ENCODE measurements at regions not wholly inside any gene's neighbourhood (a gene's known extent, or its start where the extent isn't known, plus 50 kb on each side); places are given as distances from the start of the nearest gene placed in this dataset.

- Histone ChIP-seq H3K9me3 (ENCODE audit: control extremely low read depth in 1 of 5, control insufficient read depth in 4 of 5, insufficient read depth in 2 of 5, low read depth in 1 of 5, low read length in 4 of 5) (peaks cover 0 to 1% (median 0%) of the 10 kb centered on the region in 5 experiments), H3K4me1 (ENCODE audit: control extremely low read depth in 1 of 4, control insufficient read depth in 4 of 4, insufficient read depth in 4 of 4, low read length in 3 of 4) (no peaks in the 10 kb centered on the region), H3K27ac (ENCODE audit: insufficient read depth in 1 of 2, low read depth in 1 of 2, low read length in 2 of 2, poor library complexity in 1 of 2, severe bottlenecking in 2 of 2) (no peak overlapping the region), H3K36me3 (ENCODE audit: control insufficient read depth in 4 of 4, insufficient read depth in 4 of 4, low read length in 3 of 4) (no peaks in the 10 kb centered on the region), H3K27me3 (replicated peaks in 2 of 5; ENCODE audit: control insufficient read depth in 4 of 5, insufficient read depth in 5 of 5, low read length in 4 of 5) (peaks cover 0 to 7% (median 4%) of the 10 kb centered on the region in 5 experiments), H3K4me3 (ENCODE audit: control insufficient read depth in 1 of 7, extremely low read depth in 1 of 7, insufficient read depth in 4 of 7, low read depth in 2 of 7, low read length in 6 of 7) (no peak overlapping the region)
- POLR2A ChIA-PET: no interaction called here
- DNase-seq: no peak
- WGBS (ENCODE audit: insufficient coverage): 96% methylated on average over 5 of the region's 6 CpGs
- CTCF ChIA-PET: no interaction called here
These were observed 571.5 kb upstream of the CDH4 start for GRCh38 chr20:60680554-60680953.

DNA sequence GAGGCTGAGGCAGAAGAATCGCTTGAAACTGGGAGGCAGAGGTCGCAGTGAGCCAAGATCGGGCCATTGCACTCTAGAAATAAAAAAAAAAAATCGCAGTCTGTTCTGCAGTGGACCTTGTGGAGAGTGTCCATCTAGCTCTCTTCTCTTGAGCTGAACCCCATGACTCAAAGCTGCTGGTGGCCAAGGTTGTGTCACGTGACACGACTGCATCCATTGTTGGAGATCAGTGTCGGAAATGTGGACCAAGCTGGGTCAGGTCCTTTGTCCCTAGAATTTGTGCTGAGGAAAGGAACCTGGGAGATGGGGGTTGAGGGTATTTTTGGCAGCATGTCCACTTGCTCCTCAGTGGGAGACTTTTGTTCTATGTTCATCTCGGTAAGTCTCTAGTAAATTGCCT is 564.8 kb upstream of the CDH4 start:
- Histone ChIP-seq H3K36me3 (ENCODE audit: control insufficient read depth in 4 of 4, insufficient read depth in 4 of 4, low read length in 3 of 4) (no peaks in the 10 kb centered on the region), H3K4me3 (ENCODE audit: control insufficient read depth in 1 of 7, extremely low read depth in 1 of 7, insufficient read depth in 4 of 7, low read depth in 2 of 7, low read length in 6 of 7) (no peak overlapping the region), H3K27ac (ENCODE audit: insufficient read depth in 1 of 2, low read depth in 1 of 2, low read length in 2 of 2, poor library complexity in 1 of 2, severe bottlenecking in 2 of 2) (no peak overlapping the region), H3K4me1 (ENCODE audit: control extremely low read depth in 1 of 4, control insufficient read depth in 4 of 4, insufficient read depth in 4 of 4, low read length in 3 of 4) (no peaks in the 10 kb centered on the region), H3K9me3 (ENCODE audit: control extremely low read depth in 1 of 5, control insufficient read depth in 4 of 5, insufficient read depth in 2 of 5, low read depth in 1 of 5, low read length in 4 of 5) (no peaks in the 10 kb centered on the region), H3K27me3 (replicated peaks in 2 of 5; ENCODE audit: control insufficient read depth in 4 of 5, insufficient read depth in 5 of 5, low read length in 4 of 5) (peaks cover 0 to 4% (median 0%) of the 10 kb centered on the region in 5 experiments)
- ChIA-PET CTCF (no interaction called here), POLR2A (no interaction called here)
- no peak for DNase-seq
- WGBS (ENCODE audit: insufficient coverage): 100% methylated on average over 4 of the region's 8 CpGs

DNA sequence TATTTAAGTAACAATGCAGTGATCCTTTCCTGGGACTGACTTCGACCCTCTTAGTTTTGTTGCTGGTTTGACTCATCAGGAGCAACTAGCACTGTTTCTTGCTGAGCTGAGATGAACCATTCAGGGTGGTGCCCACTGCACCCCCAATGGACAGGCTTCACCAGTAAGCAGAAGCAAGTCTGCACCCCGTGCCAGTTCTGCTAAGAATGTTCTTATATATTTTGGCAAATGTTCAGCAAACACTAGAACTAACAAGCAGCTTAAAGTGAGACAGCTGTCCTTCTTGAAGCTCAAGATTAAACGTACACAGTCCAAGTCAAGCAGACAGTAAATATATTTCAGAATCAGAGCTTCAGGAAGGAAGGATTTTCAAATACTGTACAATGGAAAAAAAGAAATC is 561.3 kb upstream of the CDH4 start:
- H3K27me3 ChIP-seq (replicated peaks in 2 of 5; ENCODE audit: control insufficient read depth in 4 of 5, insufficient read depth in 5 of 5, low read length in 4 of 5): peaks cover 0 to 9% (median 2%) of the 10 kb centered on the region in 5 experiments
- peaks cover 0 to 6% (median 0%) of the 10 kb centered on the region in 4 experiments for H3K4me1 ChIP-seq (ENCODE audit: control extremely low read depth in 1 of 4, control insufficient read depth in 4 of 4, insufficient read depth in 4 of 4, low read length in 3 of 4)
- WGBS (ENCODE audit: insufficient coverage): 100% methylated on average over 1 of the region's 3 CpGs
- ChIA-PET POLR2A (no interaction called here), CTCF (no interaction called here)
- no peak overlapping the region for H3K27ac ChIP-seq (ENCODE audit: insufficient read depth in 1 of 2, low read depth in 1 of 2, low read length in 2 of 2, poor library complexity in 1 of 2, severe bottlenecking in 2 of 2)
- no peaks in the 10 kb centered on the region for H3K36me3 ChIP-seq (ENCODE audit: control insufficient read depth in 4 of 4, insufficient read depth in 4 of 4, low read length in 3 of 4)
- H3K9me3 ChIP-seq (ENCODE audit: control extremely low read depth in 1 of 5, control insufficient read depth in 4 of 5, insufficient read depth in 2 of 5, low read depth in 1 of 5, low read length in 4 of 5): no peaks in the 10 kb centered on the region
- no peak overlapping the region for H3K4me3 ChIP-seq (ENCODE audit: control insufficient read depth in 1 of 7, extremely low read depth in 1 of 7, insufficient read depth in 4 of 7, low read depth in 2 of 7, low read length in 6 of 7)
- no peak for DNase-seq

DNA sequence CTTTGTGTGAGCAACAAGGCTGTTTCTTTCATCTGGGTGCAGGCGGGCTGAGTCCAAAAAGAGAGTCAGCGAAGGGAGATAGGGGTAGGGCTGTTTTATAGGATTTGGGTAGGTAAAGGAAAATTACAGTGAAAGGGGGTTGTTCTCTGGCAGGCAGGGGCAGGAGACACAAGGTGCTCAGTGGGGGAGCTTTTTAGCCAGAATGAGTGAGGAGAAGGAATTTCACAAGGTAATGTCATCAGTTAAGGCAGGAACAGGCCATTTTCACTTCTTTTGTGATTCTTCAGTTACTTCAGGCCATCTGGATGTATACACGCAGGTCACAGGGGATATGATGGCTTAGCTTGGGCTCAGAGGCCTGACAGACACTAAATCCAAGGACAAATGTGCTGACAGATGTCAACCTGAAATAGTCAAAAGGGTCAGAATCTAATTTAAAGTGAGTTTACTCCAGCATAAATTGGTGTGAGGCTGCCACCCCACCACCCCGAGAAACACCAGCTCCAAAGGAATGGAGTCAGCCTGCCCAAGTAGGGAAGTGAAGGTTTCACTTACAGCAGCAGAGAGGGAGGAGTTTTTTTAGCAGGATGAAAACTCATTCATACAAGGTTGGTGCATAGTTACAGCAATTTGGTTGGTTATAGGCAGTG is 560.0 kb upstream of the CDH4 start:
- Histone ChIP-seq H3K27ac (ENCODE audit: insufficient read depth in 1 of 2, low read depth in 1 of 2, low read length in 2 of 2, poor library complexity in 1 of 2, severe bottlenecking in 2 of 2) (no peak overlapping the region), H3K4me1 (ENCODE audit: control extremely low read depth in 1 of 4, control insufficient read depth in 4 of 4, insufficient read depth in 4 of 4, low read length in 3 of 4) (peaks cover 0 to 6% (median 0%) of the 10 kb centered on the region in 4 experiments), H3K36me3 (ENCODE audit: control insufficient read depth in 4 of 4, insufficient read depth in 4 of 4, low read length in 3 of 4) (no peaks in the 10 kb centered on the region), H3K27me3 (replicated peaks in 2 of 5; ENCODE audit: control insufficient read depth in 4 of 5, insufficient read depth in 5 of 5, low read length in 4 of 5) (peaks cover 0 to 9% (median 2%) of the 10 kb centered on the region in 5 experiments), H3K9me3 (ENCODE audit: control extremely low read depth in 1 of 5, control insufficient read depth in 4 of 5, insufficient read depth in 2 of 5, low read depth in 1 of 5, low read length in 4 of 5) (peaks cover 0 to under 1% (median 0%) of the 10 kb centered on the region in 5 experiments), H3K4me3 (ENCODE audit: control insufficient read depth in 1 of 7, extremely low read depth in 1 of 7, insufficient read depth in 4 of 7, low read depth in 2 of 7, low read length in 6 of 7) (no peak overlapping the region)
- ChIA-PET POLR2A (no interaction called here), CTCF (no interaction called here)
- no peak for DNase-seq
- 61% methylated on average over 3 of the region's 4 CpGs for WGBS (ENCODE audit: insufficient coverage)

GRCh38 chr20:60693496-60694133 is 558.4 kb upstream of the CDH4 start:
- CTCF ChIA-PET: no interaction called here
- H3K27ac ChIP-seq (ENCODE audit: insufficient read depth in 1 of 2, low read depth in 1 of 2, low read length in 2 of 2, poor library complexity in 1 of 2, severe bottlenecking in 2 of 2): no peak overlapping the region
- peaks cover 0 to 6% (median 0%) of the 10 kb centered on the region in 4 experiments for H3K4me1 ChIP-seq (ENCODE audit: control extremely low read depth in 1 of 4, control insufficient read depth in 4 of 4, insufficient read depth in 4 of 4, low read length in 3 of 4)
- no peak for DNase-seq
- POLR2A ChIA-PET: no interaction called here
- H3K9me3 ChIP-seq (ENCODE audit: control extremely low read depth in 1 of 5, control insufficient read depth in 4 of 5, insufficient read depth in 2 of 5, low read depth in 1 of 5, low read length in 4 of 5): peaks cover 0 to 3% (median 0%) of the 10 kb centered on the region in 5 experiments
- no peak overlapping the region for H3K4me3 ChIP-seq (ENCODE audit: control insufficient read depth in 1 of 7, extremely low read depth in 1 of 7, insufficient read depth in 4 of 7, low read depth in 2 of 7, low read length in 6 of 7)
- H3K27me3 ChIP-seq (replicated peaks in 2 of 5; ENCODE audit: control insufficient read depth in 4 of 5, insufficient read depth in 5 of 5, low read length in 4 of 5): peaks cover 0 to 9% (median 2%) of the 10 kb centered on the region in 5 experiments
- no peaks in the 10 kb centered on the region for H3K36me3 ChIP-seq (ENCODE audit: control insufficient read depth in 4 of 4, insufficient read depth in 4 of 4, low read length in 3 of 4)
- 42% methylated on average over 10 of the region's 11 CpGs for WGBS (ENCODE audit: insufficient coverage)

- Histone ChIP-seq H3K9me3 (ENCODE audit: control extremely low read depth in 1 of 5, control insufficient read depth in 4 of 5, insufficient read depth in 2 of 5, low read depth in 1 of 5, low read length in 4 of 5) (peaks cover 0 to 3% (median 0%) of the 10 kb centered on the region in 5 experiments), H3K27ac (ENCODE audit: insufficient read depth in 1 of 2, low read depth in 1 of 2, low read length in 2 of 2, poor library complexity in 1 of 2, severe bottlenecking in 2 of 2) (no peak overlapping the region), H3K4me3 (ENCODE audit: control insufficient read depth in 1 of 7, extremely low read depth in 1 of 7, insufficient read depth in 4 of 7, low read depth in 2 of 7, low read length in 6 of 7) (no peak overlapping the region), H3K36me3 (ENCODE audit: control insufficient read depth in 4 of 4, insufficient read depth in 4 of 4, low read length in 3 of 4) (no peaks in the 10 kb centered on the region), H3K27me3 (replicated peaks in 2 of 5; ENCODE audit: control insufficient read depth in 4 of 5, insufficient read depth in 5 of 5, low read length in 4 of 5) (peaks cover 0 to 9% (median 2%) of the 10 kb centered on the region in 5 experiments), H3K4me1 (ENCODE audit: control extremely low read depth in 1 of 4, control insufficient read depth in 4 of 4, insufficient read depth in 4 of 4, low read length in 3 of 4) (peaks cover 0 to 6% (median 0%) of the 10 kb centered on the region in 4 experiments)
- POLR2A ChIA-PET: no interaction called here
- DNase-seq: peak in 1 of 3 donors; percentile 1
- CTCF ChIA-PET: no interaction called here
- WGBS (ENCODE audit: insufficient coverage): no CpG with 5 or more reads among the region's 1 CpG
These were observed 557.3 kb upstream of the CDH4 start for GRCh38 chr20:60694763-60695162.

GRCh38 chr20:60695226-60696000 is 556.6 kb upstream of the CDH4 start:
- CTCF ChIA-PET: no interaction called here
- Histone ChIP-seq H3K4me1 (ENCODE audit: control extremely low read depth in 1 of 4, control insufficient read depth in 4 of 4, insufficient read depth in 4 of 4, low read length in 3 of 4) (peaks cover 0 to 6% (median 0%) of the 10 kb centered on the region in 4 experiments), H3K9me3 (ENCODE audit: control extremely low read depth in 1 of 5, control insufficient read depth in 4 of 5, insufficient read depth in 2 of 5, low read depth in 1 of 5, low read length in 4 of 5) (peaks cover 0 to 3% (median 0%) of the 10 kb centered on the region in 5 experiments), H3K36me3 (ENCODE audit: control insufficient read depth in 4 of 4, insufficient read depth in 4 of 4, low read length in 3 of 4) (no peaks in the 10 kb centered on the region), H3K4me3 (ENCODE audit: control insufficient read depth in 1 of 7, extremely low read depth in 1 of 7, insufficient read depth in 4 of 7, low read depth in 2 of 7, low read length in 6 of 7) (no peak overlapping the region), H3K27ac (ENCODE audit: insufficient read depth in 1 of 2, low read depth in 1 of 2, low read length in 2 of 2, poor library complexity in 1 of 2, severe bottlenecking in 2 of 2) (no peak overlapping the region), H3K27me3 (replicated peaks in 2 of 5; ENCODE audit: control insufficient read depth in 4 of 5, insufficient read depth in 5 of 5, low read length in 4 of 5) (peaks cover 0 to 9% (median 2%) of the 10 kb centered on the region in 5 experiments)
- WGBS (ENCODE audit: insufficient coverage): 66% methylated on average over 3 of the region's 7 CpGs
- DNase-seq: peak; percentile 28 to 59 (median 43)
- POLR2A ChIA-PET: no interaction called here

All from common myeloid progenitor, CD34-positive (primary cell).